Activated T-helper 1 cell treated with anti-CD3 and anti-CD28 coated beads, Interleukin-12 subunit alpha, Interleukin-12 subunit beta, Interleukin-2, Interleukin-4 antibody, amounts not matched to agents 30 ng/mL and 10 ng/mL and 1 ng/mL, durations not matched to agents 14 hours and 24 hours and 36 hours (primary cell): ENCODE measurements at regions not wholly inside any gene's neighbourhood (a gene's known extent, or its start where the extent isn't known, plus 50 kb on each side); places are given as distances from the start of the nearest gene placed in this dataset.

Experiments
- DNase-seq: peaks from one replicate; pipeline ENCODE4 v3.0.0; 2021; ENCODE audit warnings: low spot score
- H3K27ac Mint-ChIP-seq: one replicate; pipeline ENCODE4 v1.8.0; 2021; ENCODE audit warnings: mild to moderate bottlenecking, mixed read lengths
- H3K27me3 Mint-ChIP-seq: one replicate; pipeline ENCODE4 v1.8.0; 2022; ENCODE audit warnings: mild to moderate bottlenecking, moderate library complexity, mixed read lengths; ENCODE audit not compliant: insufficient read depth
- H3K36me3 Mint-ChIP-seq: one replicate; pipeline ENCODE4 v1.8.0; 2021; ENCODE audit warnings: low read depth, mixed read lengths
- H3K4me1 Mint-ChIP-seq: one replicate; pipeline ENCODE4 v1.8.0; 2021; ENCODE audit warnings: low read depth, mixed read lengths
- H3K4me3 Mint-ChIP-seq: one replicate; pipeline ENCODE4 v1.8.0; 2021; ENCODE audit warnings: mild to moderate bottlenecking, moderate library complexity, mixed read lengths
- H3K9me3 Mint-ChIP-seq: one replicate; pipeline ENCODE4 v1.8.0; 2021; ENCODE audit warnings: mixed read lengths
- intact Hi-C: fragments of 100-400 bp; cut with micrococcal nuclease; formaldehyde crosslinking; loops from one replicate; pipeline ENCODE4 v1.15.1; 2024

DNA sequence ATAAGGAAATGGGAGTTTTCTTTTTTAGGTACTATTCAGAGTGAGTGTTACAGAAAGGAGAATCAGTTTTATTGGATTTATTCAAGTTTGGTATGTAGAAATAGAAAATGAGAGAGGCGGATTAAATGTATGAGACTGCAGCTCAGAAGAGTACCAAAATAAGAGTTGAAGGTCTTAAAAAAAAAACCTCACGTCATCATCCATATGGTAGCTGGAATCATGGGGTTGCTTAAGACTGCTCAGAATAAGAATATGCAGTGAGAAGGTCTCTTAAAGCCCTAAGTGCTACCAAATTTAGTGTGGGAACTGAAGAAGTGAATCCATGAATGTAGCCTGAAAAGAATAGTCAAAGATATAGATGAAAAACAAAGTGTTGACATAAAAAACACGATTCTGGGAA is 825.5 kb upstream of the SEL1L start:
- H3K36me3 Mint-ChIP-seq: no peaks in the 10 kb centered on the region
- intact Hi-C loops: no loop called here
- H3K4me1 Mint-ChIP-seq: no peaks in the 10 kb centered on the region
- peaks cover 21% of the 10 kb centered on the region for H3K9me3 Mint-ChIP-seq
- H3K27me3 Mint-ChIP-seq: no peaks in the 10 kb centered on the region
- no peak for DNase-seq
- H3K4me3 Mint-ChIP-seq: no peak overlapping the region
- no peak overlapping the region for H3K27ac Mint-ChIP-seq

DNA sequence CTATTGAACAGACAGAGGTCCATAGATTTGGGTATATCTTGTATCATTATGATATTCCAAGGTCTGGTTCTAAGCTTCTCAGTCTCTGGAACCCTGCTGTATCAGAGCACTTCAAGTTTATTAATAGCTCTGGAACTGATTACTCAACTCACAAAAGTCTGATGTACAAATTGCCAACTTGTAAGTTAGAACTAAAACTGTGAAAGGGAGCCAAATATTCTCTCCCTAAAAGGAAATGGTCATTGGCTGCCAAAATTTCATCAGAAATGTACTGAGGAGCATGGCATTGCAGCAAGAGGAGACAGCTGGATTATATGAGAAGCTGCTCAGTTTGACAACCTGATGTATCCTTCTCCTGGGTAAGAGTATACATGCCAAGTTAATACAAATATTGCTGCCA is 828.8 kb upstream of the SEL1L start:
- H3K9me3 Mint-ChIP-seq: peaks cover 34% of the 10 kb centered on the region
- intact Hi-C loops: no loop called here
- H3K4me1 Mint-ChIP-seq: no peaks in the 10 kb centered on the region
- no peak overlapping the region for H3K4me3 Mint-ChIP-seq
- no peaks in the 10 kb centered on the region for H3K27me3 Mint-ChIP-seq
- no peak for DNase-seq
- no peak overlapping the region for H3K27ac Mint-ChIP-seq
- no peaks in the 10 kb centered on the region for H3K36me3 Mint-ChIP-seq

- Mint-ChIP-seq H3K27me3 (no peaks in the 10 kb centered on the region), H3K27ac (no peak overlapping the region), H3K4me3 (no peak overlapping the region), H3K4me1 (no peaks in the 10 kb centered on the region), H3K36me3 (no peaks in the 10 kb centered on the region), H3K9me3 (peaks cover 16% of the 10 kb centered on the region)
- no peak for DNase-seq
- intact Hi-C loops: no loop called here
Measured at GRCh38 chr14:82365471-82365870, 831.8 kb upstream of the SEL1L start.

DNA sequence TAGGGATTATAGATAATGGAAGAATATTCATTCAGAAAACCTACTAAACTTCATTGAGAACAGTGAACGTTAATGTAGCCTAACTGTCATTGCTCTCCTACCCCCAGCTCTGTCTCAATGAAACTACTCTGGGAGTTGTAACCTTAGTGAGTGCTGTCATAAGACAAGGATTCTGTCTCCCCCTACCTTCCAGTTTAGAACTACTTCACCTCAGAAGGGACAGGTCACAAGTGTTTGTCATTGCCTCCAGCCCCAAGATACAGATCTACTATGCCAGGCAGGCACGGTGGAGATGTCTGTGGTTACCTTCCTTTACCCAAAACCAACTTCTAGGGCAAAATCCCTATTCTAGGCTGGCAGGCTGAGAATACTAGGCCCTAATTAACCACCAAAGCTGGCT is 833.1 kb upstream of the SEL1L start:
- DNase-seq: no peak
- Mint-ChIP-seq H3K9me3 (peaks cover 19% of the 10 kb centered on the region), H3K27me3 (no peaks in the 10 kb centered on the region), H3K4me3 (no peak overlapping the region), H3K4me1 (no peaks in the 10 kb centered on the region), H3K27ac (no peak overlapping the region), H3K36me3 (no peaks in the 10 kb centered on the region)
- intact Hi-C loops: no loop called here

DNA sequence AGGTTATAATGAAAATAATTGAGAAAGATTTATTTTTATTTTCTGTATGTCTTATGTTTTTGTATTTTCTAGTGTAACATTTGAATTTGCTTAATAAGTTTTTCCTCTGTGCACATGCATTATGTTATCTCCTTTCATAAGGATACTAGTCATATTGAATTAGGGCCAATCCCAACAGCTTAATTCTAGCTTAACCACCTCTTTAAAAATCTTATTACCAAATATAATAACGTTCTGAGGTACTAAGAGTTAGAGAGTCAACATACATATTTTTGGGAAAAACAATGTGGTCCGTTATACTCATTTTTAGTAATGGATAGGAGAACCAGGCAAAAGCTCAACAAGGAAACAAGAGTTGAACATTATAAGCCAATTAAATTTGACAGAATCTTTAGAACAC is 845.6 kb upstream of the SEL1L start:
- no peaks in the 10 kb centered on the region for H3K36me3 Mint-ChIP-seq
- intact Hi-C loops: no loop called here
- H3K4me3 Mint-ChIP-seq: no peak overlapping the region
- H3K27me3 Mint-ChIP-seq: no peaks in the 10 kb centered on the region
- no peak overlapping the region for H3K27ac Mint-ChIP-seq
- H3K9me3 Mint-ChIP-seq: peaks cover 14% of the 10 kb centered on the region
- DNase-seq: no peak
- no peaks in the 10 kb centered on the region for H3K4me1 Mint-ChIP-seq

DNA sequence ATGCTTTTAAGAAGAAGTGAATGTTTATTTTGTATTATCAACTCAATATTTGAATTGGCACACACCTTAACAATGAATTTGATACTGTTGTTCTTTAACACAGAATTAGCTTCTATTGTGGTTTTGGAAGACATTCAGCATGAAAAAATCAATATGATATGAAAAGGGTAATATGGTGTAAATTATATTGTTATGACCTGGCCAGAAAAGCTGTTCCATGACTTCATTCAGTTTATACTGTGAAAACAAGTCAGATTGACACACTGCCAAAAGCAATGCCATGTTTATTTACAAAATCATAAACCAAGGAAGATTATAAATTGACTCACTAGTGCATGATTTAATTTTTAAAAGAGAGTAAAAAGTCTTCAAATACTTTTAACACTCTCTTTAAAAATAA is 851.4 kb upstream of the SEL1L start:
- intact Hi-C loops: no loop called here
- Mint-ChIP-seq H3K36me3 (no peaks in the 10 kb centered on the region), H3K9me3 (peaks cover 6% of the 10 kb centered on the region), H3K4me3 (no peak overlapping the region), H3K27ac (no peak overlapping the region), H3K27me3 (no peaks in the 10 kb centered on the region), H3K4me1 (no peaks in the 10 kb centered on the region)
- DNase-seq: no peak

- H3K9me3 Mint-ChIP-seq: peaks cover 6% of the 10 kb centered on the region
- no peak overlapping the region for H3K27ac Mint-ChIP-seq
- H3K4me3 Mint-ChIP-seq: no peak overlapping the region
- H3K4me1 Mint-ChIP-seq: no peaks in the 10 kb centered on the region
- no peaks in the 10 kb centered on the region for H3K27me3 Mint-ChIP-seq
- intact Hi-C loops: no loop called here
- H3K36me3 Mint-ChIP-seq: no peaks in the 10 kb centered on the region
- DNase-seq: no peak
Measured at GRCh38 chr14:82387699-82388098, 854.0 kb upstream of the SEL1L start.

DNA sequence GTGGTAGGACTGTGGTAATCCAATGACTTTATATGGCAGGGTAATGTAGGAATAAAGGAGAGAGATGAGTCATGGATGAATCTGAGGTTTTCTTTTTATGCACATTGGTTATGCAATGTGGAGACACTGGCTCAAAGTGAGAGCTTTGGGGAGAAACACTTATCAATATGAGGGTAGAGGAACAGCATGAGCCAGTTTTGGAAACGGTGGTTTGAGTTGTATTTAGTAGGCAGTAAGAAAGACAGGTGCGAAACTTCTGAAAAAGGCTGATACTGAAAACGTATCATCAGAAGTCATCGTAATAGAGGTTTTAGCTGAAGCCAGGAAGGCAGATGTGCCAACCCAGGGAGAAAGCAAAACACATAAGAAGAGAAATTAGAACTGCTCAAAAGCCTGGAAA is 854.8 kb upstream of the SEL1L start:
- H3K27ac Mint-ChIP-seq: no peak overlapping the region
- H3K9me3 Mint-ChIP-seq: peaks cover 6% of the 10 kb centered on the region
- H3K4me3 Mint-ChIP-seq: no peak overlapping the region
- no peak for DNase-seq
- H3K36me3 Mint-ChIP-seq: no peaks in the 10 kb centered on the region
- intact Hi-C loops: no loop called here
- no peaks in the 10 kb centered on the region for H3K27me3 Mint-ChIP-seq
- no peaks in the 10 kb centered on the region for H3K4me1 Mint-ChIP-seq

DNA sequence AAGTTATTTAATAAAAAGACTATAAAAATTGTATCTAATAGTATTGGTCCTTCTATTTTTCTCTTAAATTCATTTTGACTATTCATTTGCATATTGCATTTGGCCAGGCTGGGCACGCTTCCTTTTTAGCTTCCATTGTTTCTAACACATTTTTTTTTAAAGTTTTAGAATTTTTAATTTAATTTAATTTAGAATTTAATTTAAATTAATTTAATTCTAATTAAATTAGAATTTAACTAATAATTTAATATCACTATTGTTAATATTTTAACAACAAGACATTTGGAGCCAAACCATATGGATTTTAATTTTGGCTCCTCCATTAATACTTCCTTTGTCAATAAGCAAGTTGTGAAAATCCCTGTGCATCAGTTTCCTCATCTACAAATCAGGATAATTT is 856.9 kb upstream of the SEL1L start:
- no peak overlapping the region for H3K27ac Mint-ChIP-seq

GRCh38 chr14:82394916-82395315 is 861.3 kb upstream of the SEL1L start:
- no peaks in the 10 kb centered on the region for H3K4me1 Mint-ChIP-seq
- H3K4me3 Mint-ChIP-seq: no peak overlapping the region
- intact Hi-C loops: no loop called here
- no peak for DNase-seq
- no peaks in the 10 kb centered on the region for H3K36me3 Mint-ChIP-seq
- H3K27me3 Mint-ChIP-seq: no peaks in the 10 kb centered on the region
- no peak overlapping the region for H3K27ac Mint-ChIP-seq
- H3K9me3 Mint-ChIP-seq: peaks cover 21% of the 10 kb centered on the region

More for the DNA sequence above, 856.9 kb upstream of the SEL1L start:
- Mint-ChIP-seq H3K4me1 (no peaks in the 10 kb centered on the region), H3K27me3 (no peaks in the 10 kb centered on the region), H3K36me3 (no peaks in the 10 kb centered on the region), H3K4me3 (no peak overlapping the region), H3K9me3 (peaks cover 6% of the 10 kb centered on the region)
- intact Hi-C loops: no loop called here
- DNase-seq: no peak

GRCh38 chr14:82398256-82398655 is 864.6 kb upstream of the SEL1L start:
- intact Hi-C loops: no loop called here
- Mint-ChIP-seq H3K4me1 (no peaks in the 10 kb centered on the region), H3K4me3 (no peak overlapping the region), H3K27ac (no peak overlapping the region), H3K9me3 (peaks cover 21% of the 10 kb centered on the region), H3K36me3 (no peaks in the 10 kb centered on the region), H3K27me3 (no peaks in the 10 kb centered on the region)
- DNase-seq: no peak

- no peak overlapping the region for H3K27ac Mint-ChIP-seq
Measured at GRCh38 chr14:82403987-82404386, 870.3 kb upstream of the SEL1L start.

GRCh38 chr14:82410064-82410463 is 876.4 kb upstream of the SEL1L start:
- intact Hi-C loops: no loop called here
- H3K4me1 Mint-ChIP-seq: no peaks in the 10 kb centered on the region
- no peak for DNase-seq
- H3K4me3 Mint-ChIP-seq: no peak overlapping the region
- H3K27ac Mint-ChIP-seq: no peak overlapping the region
- H3K36me3 Mint-ChIP-seq: no peaks in the 10 kb centered on the region
- peaks cover 1% of the 10 kb centered on the region for H3K9me3 Mint-ChIP-seq
- no peaks in the 10 kb centered on the region for H3K27me3 Mint-ChIP-seq

More at GRCh38 chr14:82403987-82404386, 870.3 kb upstream of the SEL1L start:
- intact Hi-C loops: no loop called here
- Mint-ChIP-seq H3K27me3 (no peaks in the 10 kb centered on the region), H3K4me3 (no peak overlapping the region), H3K4me1 (no peaks in the 10 kb centered on the region), H3K9me3 (no peaks in the 10 kb centered on the region), H3K36me3 (no peaks in the 10 kb centered on the region)
- DNase-seq: no peak

DNA sequence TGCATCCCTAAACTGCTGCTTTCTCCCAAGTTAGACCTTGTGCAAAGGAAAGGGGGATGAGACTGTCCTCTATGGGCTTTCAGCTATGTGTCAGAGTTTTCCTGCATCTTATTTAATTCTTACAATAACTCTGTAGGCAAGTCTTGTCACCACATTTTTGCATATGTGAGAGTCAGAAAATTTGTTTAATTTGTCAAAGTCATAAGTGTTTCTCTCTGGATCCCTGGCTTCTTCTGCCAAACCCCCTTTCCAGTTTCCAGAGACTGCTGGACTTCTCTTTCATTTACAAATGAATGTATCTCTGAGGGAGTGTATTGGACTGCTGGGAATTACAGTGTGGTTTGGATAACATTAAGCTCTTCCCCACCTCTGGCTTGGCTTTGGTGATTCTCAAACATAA is 877.6 kb upstream of the SEL1L start:
- DNase-seq: no peak
- H3K27me3 Mint-ChIP-seq: no peaks in the 10 kb centered on the region
- H3K36me3 Mint-ChIP-seq: no peaks in the 10 kb centered on the region
- peaks cover 8% of the 10 kb centered on the region for H3K9me3 Mint-ChIP-seq
- H3K4me3 Mint-ChIP-seq: no peak overlapping the region
- intact Hi-C loops: no loop called here
- H3K4me1 Mint-ChIP-seq: no peaks in the 10 kb centered on the region
- no peak overlapping the region for H3K27ac Mint-ChIP-seq
